ENCODE measurements at regions not wholly inside any gene's neighbourhood (a gene's known extent, or its start where the extent isn't known, plus 50 kb on each side); places are given as distances from the start of the nearest gene placed in this dataset.

GRCh38 chrX:150143721-150144440 lies 205.6 kb upstream of the EOLA2 start:
- 55% methylated on average over 2 of the region's 4 CpGs for WGBS (ENCODE audit: insufficient coverage)
- Histone ChIP-seq H3K27me3 (replicated peaks in 2 of 5; ENCODE audit: control insufficient read depth in 4 of 5, insufficient read depth in 5 of 5, low read length in 4 of 5) (no peaks in the 10 kb centered on the region), H3K9me3 (ENCODE audit: control extremely low read depth in 1 of 5, control insufficient read depth in 4 of 5, insufficient read depth in 2 of 5, low read depth in 1 of 5, low read length in 4 of 5) (peaks cover 0 to 1% (median 0%) of the 10 kb centered on the region in 5 experiments), H3K36me3 (ENCODE audit: control insufficient read depth in 4 of 4, insufficient read depth in 4 of 4, low read length in 3 of 4) (no peaks in the 10 kb centered on the region), H3K27ac (ENCODE audit: insufficient read depth in 1 of 2, low read depth in 1 of 2, low read length in 2 of 2, poor library complexity in 1 of 2, severe bottlenecking in 2 of 2) (no peak overlapping the region), H3K4me1 (ENCODE audit: control extremely low read depth in 1 of 4, control insufficient read depth in 4 of 4, insufficient read depth in 4 of 4, low read length in 3 of 4) (peaks cover 0 to 2% (median 0%) of the 10 kb centered on the region in 4 experiments), H3K4me3 (ENCODE audit: control insufficient read depth in 1 of 7, extremely low read depth in 1 of 7, insufficient read depth in 4 of 7, low read depth in 2 of 7, low read length in 6 of 7) (no peak overlapping the region)
- CTCF ChIA-PET: no interaction called here
- no peak for DNase-seq
- POLR2A ChIA-PET: no interaction called here

- peak in 2 of 3 donors; percentile 3 to 13 for DNase-seq
- ChIA-PET POLR2A (no interaction called here), CTCF (interaction anchor here (1.0 kb wide), 1 partner anchor 19 kb away, joined by 3 read pairs; no protein-coding TSS in a partner anchor)
- no peaks in the 10 kb centered on the region for H3K27me3 ChIP-seq (replicated peaks in 2 of 5; ENCODE audit: control insufficient read depth in 4 of 5, insufficient read depth in 5 of 5, low read length in 4 of 5)
- H3K27ac ChIP-seq (ENCODE audit: insufficient read depth in 1 of 2, low read depth in 1 of 2, low read length in 2 of 2, poor library complexity in 1 of 2, severe bottlenecking in 2 of 2): no peak overlapping the region
- peaks cover 0 to 5% (median 3%) of the 10 kb centered on the region in 4 experiments for H3K4me1 ChIP-seq (ENCODE audit: control extremely low read depth in 1 of 4, control insufficient read depth in 4 of 4, insufficient read depth in 4 of 4, low read length in 3 of 4)
- no peak overlapping the region for H3K4me3 ChIP-seq (ENCODE audit: control insufficient read depth in 1 of 7, extremely low read depth in 1 of 7, insufficient read depth in 4 of 7, low read depth in 2 of 7, low read length in 6 of 7)
- WGBS (ENCODE audit: insufficient coverage): 89% methylated on average over 1 of the region's 1 CpG
- H3K36me3 ChIP-seq (ENCODE audit: control insufficient read depth in 4 of 4, insufficient read depth in 4 of 4, low read length in 3 of 4): no peaks in the 10 kb centered on the region
- peaks cover 0 to 1% (median 0%) of the 10 kb centered on the region in 5 experiments for H3K9me3 ChIP-seq (ENCODE audit: control extremely low read depth in 1 of 5, control insufficient read depth in 4 of 5, insufficient read depth in 2 of 5, low read depth in 1 of 5, low read length in 4 of 5)
Observed at GRCh38 chrX:150146271-150146896, 208.1 kb upstream of the EOLA2 start.

GRCh38 chrX:150148749-150149672 lies 210.7 kb upstream of the EOLA2 start:
- DNase-seq: peak in 1 of 3 donors; percentile 10
- ChIA-PET POLR2A (no interaction called here), CTCF (interaction anchor here (0.8 kb wide), 1 partner anchor 363 kb away, joined by 3 read pairs; no protein-coding TSS in a partner anchor)
- no peak overlapping the region for H3K4me3 ChIP-seq (ENCODE audit: control insufficient read depth in 1 of 7, extremely low read depth in 1 of 7, insufficient read depth in 4 of 7, low read depth in 2 of 7, low read length in 6 of 7)
- no peaks in the 10 kb centered on the region for H3K9me3 ChIP-seq (ENCODE audit: control extremely low read depth in 1 of 5, control insufficient read depth in 4 of 5, insufficient read depth in 2 of 5, low read depth in 1 of 5, low read length in 4 of 5)
- WGBS (ENCODE audit: insufficient coverage): no CpG with 5 or more reads among the region's 5 CpGs
- H3K27me3 ChIP-seq (replicated peaks in 2 of 5; ENCODE audit: control insufficient read depth in 4 of 5, insufficient read depth in 5 of 5, low read length in 4 of 5): peaks cover 0 to 5% (median 0%) of the 10 kb centered on the region in 5 experiments
- no peaks in the 10 kb centered on the region for H3K36me3 ChIP-seq (ENCODE audit: control insufficient read depth in 4 of 4, insufficient read depth in 4 of 4, low read length in 3 of 4)
- H3K27ac ChIP-seq (ENCODE audit: insufficient read depth in 1 of 2, low read depth in 1 of 2, low read length in 2 of 2, poor library complexity in 1 of 2, severe bottlenecking in 2 of 2): no peak overlapping the region
- H3K4me1 ChIP-seq (ENCODE audit: control extremely low read depth in 1 of 4, control insufficient read depth in 4 of 4, insufficient read depth in 4 of 4, low read length in 3 of 4): peaks cover 0 to 5% (median 3%) of the 10 kb centered on the region in 4 experiments

- peaks cover 0 to 5% (median 3%) of the 10 kb centered on the region in 4 experiments for H3K4me1 ChIP-seq (ENCODE audit: control extremely low read depth in 1 of 4, control insufficient read depth in 4 of 4, insufficient read depth in 4 of 4, low read length in 3 of 4)
- WGBS (ENCODE audit: insufficient coverage): 72% methylated on average over 3 of the region's 4 CpGs
- no peak overlapping the region for H3K27ac ChIP-seq (ENCODE audit: insufficient read depth in 1 of 2, low read depth in 1 of 2, low read length in 2 of 2, poor library complexity in 1 of 2, severe bottlenecking in 2 of 2)
- DNase-seq: no peak
- H3K4me3 ChIP-seq (ENCODE audit: control insufficient read depth in 1 of 7, extremely low read depth in 1 of 7, insufficient read depth in 4 of 7, low read depth in 2 of 7, low read length in 6 of 7): no peak overlapping the region
- no peaks in the 10 kb centered on the region for H3K36me3 ChIP-seq (ENCODE audit: control insufficient read depth in 4 of 4, insufficient read depth in 4 of 4, low read length in 3 of 4)
- ChIA-PET CTCF (interaction anchor here (0.7 to 0.8 kb wide), 2 partner anchors 9 to 361 kb away, joined by 3 read pairs; no protein-coding TSS in a partner anchor), POLR2A (no interaction called here)
- no peaks in the 10 kb centered on the region for H3K9me3 ChIP-seq (ENCODE audit: control extremely low read depth in 1 of 5, control insufficient read depth in 4 of 5, insufficient read depth in 2 of 5, low read depth in 1 of 5, low read length in 4 of 5)
- H3K27me3 ChIP-seq (replicated peaks in 2 of 5; ENCODE audit: control insufficient read depth in 4 of 5, insufficient read depth in 5 of 5, low read length in 4 of 5): peaks cover 0 to 5% (median 0%) of the 10 kb centered on the region in 5 experiments
Observed at GRCh38 chrX:150150076-150150779, 211.9 kb upstream of the EOLA2 start.

GRCh38 chrX:150150780-150151125 lies 212.4 kb upstream of the MAMLD1 start:
- CTCF ChIA-PET: no interaction called here
- Histone ChIP-seq H3K4me1 (ENCODE audit: control extremely low read depth in 1 of 4, control insufficient read depth in 4 of 4, insufficient read depth in 4 of 4, low read length in 3 of 4) (peaks cover 0 to 5% (median 3%) of the 10 kb centered on the region in 4 experiments), H3K4me3 (ENCODE audit: control insufficient read depth in 1 of 7, extremely low read depth in 1 of 7, insufficient read depth in 4 of 7, low read depth in 2 of 7, low read length in 6 of 7) (no peak overlapping the region), H3K9me3 (ENCODE audit: control extremely low read depth in 1 of 5, control insufficient read depth in 4 of 5, insufficient read depth in 2 of 5, low read depth in 1 of 5, low read length in 4 of 5) (no peaks in the 10 kb centered on the region), H3K36me3 (ENCODE audit: control insufficient read depth in 4 of 4, insufficient read depth in 4 of 4, low read length in 3 of 4) (no peaks in the 10 kb centered on the region), H3K27ac (ENCODE audit: insufficient read depth in 1 of 2, low read depth in 1 of 2, low read length in 2 of 2, poor library complexity in 1 of 2, severe bottlenecking in 2 of 2) (no peak overlapping the region), H3K27me3 (replicated peaks in 2 of 5; ENCODE audit: control insufficient read depth in 4 of 5, insufficient read depth in 5 of 5, low read length in 4 of 5) (peaks cover 0 to 5% (median 0%) of the 10 kb centered on the region in 5 experiments)
- DNase-seq: no peak
- WGBS (ENCODE audit: insufficient coverage): 80% methylated on average over 2 of the region's 2 CpGs
- POLR2A ChIA-PET: no interaction called here

- CTCF ChIA-PET: no interaction called here
- H3K27ac ChIP-seq (ENCODE audit: insufficient read depth in 1 of 2, low read depth in 1 of 2, low read length in 2 of 2, poor library complexity in 1 of 2, severe bottlenecking in 2 of 2): no peak overlapping the region
- peaks cover 0 to 5% (median 0%) of the 10 kb centered on the region in 5 experiments for H3K27me3 ChIP-seq (replicated peaks in 2 of 5; ENCODE audit: control insufficient read depth in 4 of 5, insufficient read depth in 5 of 5, low read length in 4 of 5)
- H3K36me3 ChIP-seq (ENCODE audit: control insufficient read depth in 4 of 4, insufficient read depth in 4 of 4, low read length in 3 of 4): no peaks in the 10 kb centered on the region
- H3K9me3 ChIP-seq (ENCODE audit: control extremely low read depth in 1 of 5, control insufficient read depth in 4 of 5, insufficient read depth in 2 of 5, low read depth in 1 of 5, low read length in 4 of 5): no peaks in the 10 kb centered on the region
- POLR2A ChIA-PET: no interaction called here
- no peak overlapping the region for H3K4me3 ChIP-seq (ENCODE audit: control insufficient read depth in 1 of 7, extremely low read depth in 1 of 7, insufficient read depth in 4 of 7, low read depth in 2 of 7, low read length in 6 of 7)
- H3K4me1 ChIP-seq (ENCODE audit: control extremely low read depth in 1 of 4, control insufficient read depth in 4 of 4, insufficient read depth in 4 of 4, low read length in 3 of 4): peaks cover 0 to 5% (median 3%) of the 10 kb centered on the region in 4 experiments
- 84% methylated on average over 4 of the region's 4 CpGs for whole genome bisulfite sequencing (ENCODE audit: insufficient coverage)
- DNase-seq: no peak
Observed at GRCh38 chrX:150152036-150152435, 211.1 kb upstream of the MAMLD1 start.
